Caco-2 (cell line): ENCODE measurements at regions not wholly inside any gene's neighbourhood (a gene's known extent, or its start where the extent isn't known, plus 50 kb on each side); places are given as distances from the start of the nearest gene placed in this dataset.

Source experiments
- BruUV-seq: library from RNA; stranded (reverse); fragments of 400-500 nt; replicated peaks from 2 replicates; lab custom pipeline; 2021; lab: Mats Ljungman, UMichigan
- CTCF ChIA-PET: fragments of 300-600 bp; sonication (Branson Sonifier 250); formaldehyde crosslinking; loops from one replicate; lab custom pipeline; 2022; ENCODE audit warnings: antibody characterized with exemption; lab: Charles Lee
- POLR2A ChIA-PET: fragments of 300-600 bp; sonication (Branson Sonifier 250); formaldehyde crosslinking; loops from one replicate; lab custom pipeline; 2022; ENCODE audit warnings: antibody characterized with exemption; lab: Charles Lee
- DNase-seq, 2 experiments: peaks; one replicate each; pipeline versions ENCODE4 v3.0.0 to v3.0.0-alpha.2; 2020 to 2022
- H3K27me3 ChIP-seq: replicated peaks from 2 replicates; pipeline ENCODE4 v1.6.0; 2011; ENCODE audit warnings: low read length; ENCODE audit not compliant: control insufficient read depth, insufficient read depth
- H3K36me3 ChIP-seq: 2 replicates; pipeline ENCODE4 v1.5.1; 2011; ENCODE audit warnings: low read length; ENCODE audit not compliant: control insufficient read depth, insufficient read depth
- H3K4me1 ChIP-seq: fragments of 250-450 bp; sonication (Bioruptor Pico); 2 replicates; pipeline ENCODE4 v1.5.1; 2020; ENCODE audit warnings: mild to moderate bottlenecking
- H3K4me3 ChIP-seq: 2 replicates; pipeline ENCODE4 v1.5.1; 2011; ENCODE audit warnings: low read depth, mild to moderate bottlenecking, control low read depth, low read length
- H3K9me3 ChIP-seq: fragments of 250-450 bp; sonication (Bioruptor Pico); 2 replicates; pipeline ENCODE4 v1.5.1; 2020; ENCODE audit warnings: mild to moderate bottlenecking, moderate library complexity
- H3K27ac Mint-ChIP-seq: one replicate; pipeline ENCODE4 v1.8.0; 2022; ENCODE audit warnings: mixed read lengths; ENCODE audit not compliant: unreplicated experiment
- H3K27me3 Mint-ChIP-seq: one replicate; pipeline ENCODE4 v1.8.0; 2022; ENCODE audit warnings: mixed read lengths; ENCODE audit not compliant: insufficient read depth, unreplicated experiment
- H3K36me3 Mint-ChIP-seq: one replicate; pipeline ENCODE4 v1.8.0; 2022; ENCODE audit warnings: mild to moderate bottlenecking, mixed read lengths; ENCODE audit not compliant: insufficient read depth, unreplicated experiment
- H3K4me1 Mint-ChIP-seq: one replicate; pipeline ENCODE4 v1.8.0; 2022; ENCODE audit warnings: low read depth, mixed read lengths; ENCODE audit not compliant: unreplicated experiment
- H3K4me3 Mint-ChIP-seq: one replicate; pipeline ENCODE4 v1.8.0; 2022; ENCODE audit warnings: mild to moderate bottlenecking, moderate library complexity, mixed read lengths; ENCODE audit not compliant: unreplicated experiment
- H3K9me3 Mint-ChIP-seq: one replicate; pipeline ENCODE4 v1.8.0; 2022; ENCODE audit warnings: mixed read lengths; ENCODE audit not compliant: unreplicated experiment
- intact Hi-C: fragments of 100-400 bp; cut with micrococcal nuclease; formaldehyde crosslinking; loops from one replicate; pipeline ENCODE4 v1.10.0; 2022; ENCODE audit not compliant: unreplicated experiment
- TF ChIP-seq, protein P1 (sequence below), 2 experiments: fragments of 200-600 bp in 1 of 2; IDR thresholded peaks; 1 replicate in 1 of 2; 2 replicates in 1 of 2; pipeline versions ENCODE4 v1.5.1 to v1.8.0; 2011 to 2022; ENCODE audit warnings: antibody characterized with exemption in 1 of 2, control low read depth in 1 of 2, inconsistent platforms in 1 of 2, low read depth in 1 of 2, low read length in 1 of 2, mild to moderate bottlenecking in 1 of 2, moderate library complexity in 1 of 2; ENCODE audit not compliant: insufficient read depth in 1 of 2, severe bottlenecking in 1 of 2, unreplicated experiment in 1 of 2

GRCh38 chr22:48424201-48424627, 1403.5 kb downstream of the BRD1 start:
- intact Hi-C loops: no loop called here
- no TSS peak for BruUV-seq
- TF ChIP-seq, protein P1, sequence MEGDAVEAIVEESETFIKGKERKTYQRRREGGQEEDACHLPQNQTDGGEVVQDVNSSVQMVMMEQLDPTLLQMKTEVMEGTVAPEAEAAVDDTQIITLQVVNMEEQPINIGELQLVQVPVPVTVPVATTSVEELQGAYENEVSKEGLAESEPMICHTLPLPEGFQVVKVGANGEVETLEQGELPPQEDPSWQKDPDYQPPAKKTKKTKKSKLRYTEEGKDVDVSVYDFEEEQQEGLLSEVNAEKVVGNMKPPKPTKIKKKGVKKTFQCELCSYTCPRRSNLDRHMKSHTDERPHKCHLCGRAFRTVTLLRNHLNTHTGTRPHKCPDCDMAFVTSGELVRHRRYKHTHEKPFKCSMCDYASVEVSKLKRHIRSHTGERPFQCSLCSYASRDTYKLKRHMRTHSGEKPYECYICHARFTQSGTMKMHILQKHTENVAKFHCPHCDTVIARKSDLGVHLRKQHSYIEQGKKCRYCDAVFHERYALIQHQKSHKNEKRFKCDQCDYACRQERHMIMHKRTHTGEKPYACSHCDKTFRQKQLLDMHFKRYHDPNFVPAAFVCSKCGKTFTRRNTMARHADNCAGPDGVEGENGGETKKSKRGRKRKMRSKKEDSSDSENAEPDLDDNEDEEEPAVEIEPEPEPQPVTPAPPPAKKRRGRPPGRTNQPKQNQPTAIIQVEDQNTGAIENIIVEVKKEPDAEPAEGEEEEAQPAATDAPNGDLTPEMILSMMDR (IDR thresholded peaks at IDR 0.05; ENCODE audit: insufficient read depth in 1 of 2, low read depth in 1 of 2, low read length in 1 of 2, severe bottlenecking in 1 of 2, unreplicated experiment in 1 of 2): no peak
- Mint-ChIP-seq H3K27me3 (peaks cover 16% of the 10 kb centered on the region), H3K4me1 (no peaks in the 10 kb centered on the region), H3K4me3 (no peak overlapping the region), H3K36me3 (no peaks in the 10 kb centered on the region), H3K27ac (no peak overlapping the region), H3K9me3 (no peaks in the 10 kb centered on the region)
- H3K9me3 ChIP-seq: no peaks in the 10 kb centered on the region
- H3K36me3 ChIP-seq: no peaks in the 10 kb centered on the region
- DNase-seq: no peak
- H3K4me1 ChIP-seq: no peaks in the 10 kb centered on the region
- no peak overlapping the region for H3K4me3 ChIP-seq
- ChIA-PET CTCF (no interaction called here), POLR2A (no interaction called here)
- no peaks in the 10 kb centered on the region for H3K27me3 ChIP-seq

- Histone ChIP-seq H3K4me1 (no peaks in the 10 kb centered on the region), H3K9me3 (no peaks in the 10 kb centered on the region), H3K4me3 (no peak overlapping the region), H3K27me3 (no peaks in the 10 kb centered on the region), H3K36me3 (no peaks in the 10 kb centered on the region)
- no TSS peak for BruUV-seq
- TF ChIP-seq, protein P1 (IDR thresholded peaks at IDR 0.05; ENCODE audit: insufficient read depth in 1 of 2, low read depth in 1 of 2, low read length in 1 of 2, severe bottlenecking in 1 of 2, unreplicated experiment in 1 of 2): no peak
- ChIA-PET POLR2A (no interaction called here), CTCF (no interaction called here)
- no peaks in the 10 kb centered on the region for H3K9me3 Mint-ChIP-seq
- H3K4me3 Mint-ChIP-seq: no peak overlapping the region
- intact Hi-C loops: no loop called here
- no peaks in the 10 kb centered on the region for H3K36me3 Mint-ChIP-seq
- H3K4me1 Mint-ChIP-seq: no peaks in the 10 kb centered on the region
- no peak overlapping the region for H3K27ac Mint-ChIP-seq
- peaks cover 13% of the 10 kb centered on the region for H3K27me3 Mint-ChIP-seq
- no peak for DNase-seq
Measured at GRCh38 chr22:48423481-48423911, 1404.2 kb downstream of the BRD1 start.

- Mint-ChIP-seq H3K27me3 (peaks cover 11% of the 10 kb centered on the region), H3K36me3 (no peaks in the 10 kb centered on the region), H3K27ac (no peak overlapping the region), H3K9me3 (no peaks in the 10 kb centered on the region), H3K4me3 (no peak overlapping the region), H3K4me1 (no peaks in the 10 kb centered on the region)
- Histone ChIP-seq H3K4me1 (no peaks in the 10 kb centered on the region), H3K36me3 (no peaks in the 10 kb centered on the region), H3K9me3 (no peaks in the 10 kb centered on the region), H3K4me3 (no peak overlapping the region), H3K27me3 (no peaks in the 10 kb centered on the region)
- TF ChIP-seq, protein P1 (IDR thresholded peaks at IDR 0.05; ENCODE audit: insufficient read depth in 1 of 2, low read depth in 1 of 2, low read length in 1 of 2, severe bottlenecking in 1 of 2, unreplicated experiment in 1 of 2): no peak
- intact Hi-C loops: no loop called here
- no TSS peak for BruUV-seq
- ChIA-PET CTCF (no interaction called here), POLR2A (no interaction called here)
- no peak for DNase-seq
Measured at GRCh38 chr22:48422900-48423480, 1404.7 kb downstream of the BRD1 start.
